Transverse colon (tissue), 4 donors: ENCODE measurements at regions not wholly inside any gene's neighbourhood (a gene's known extent, or its start where the extent isn't known, plus 50 kb on each side); places are given as distances from the start of the nearest gene placed in this dataset.

Experiments
- DNase-seq: peaks from one replicate; pipeline ENCODE4 v3.0.0-alpha.2; 2019
- H3K27ac ChIP-seq, 4 donors: fragments of 200-600 bp; sonication (generic); 2 replicates each; pipeline ENCODE4 v1.5.1; 2016 to 2018; ENCODE audit warnings: inconsistent platforms in 4 of 4
- H3K27me3 ChIP-seq: fragments of 200-600 bp; sonication (generic); 2 replicates; pipeline ENCODE4 v1.5.1; 2017; ENCODE audit warnings: inconsistent platforms
- H3K36me3 ChIP-seq, 4 donors: fragments of 200-600 bp; sonication (generic); 2 replicates each; pipeline ENCODE4 v1.5.1; 2017 to 2019; ENCODE audit warnings: inconsistent platforms in 4 of 4
- H3K4me1 ChIP-seq, 4 donors: fragments of 200-600 bp; sonication (generic); 2 replicates each; pipeline ENCODE4 v1.5.1; 2017 to 2020; ENCODE audit warnings: inconsistent platforms in 4 of 4
- H3K4me3 ChIP-seq, 4 donors: fragments of 200-600 bp; sonication (generic); 1 replicate in 1 of 4; 2 replicates in 3 of 4; pipeline versions ENCODE4 v1.5.1 to v1.6.1; 2017 to 2019; ENCODE audit warnings: inconsistent platforms in 4 of 4
- H3K9me3 ChIP-seq, 2 donors: fragments of 200-600 bp; sonication (generic); 2 replicates each; pipeline ENCODE4 v1.5.1; 2017 to 2019; ENCODE audit warnings: inconsistent platforms in 2 of 2
- CTCF ChIP-seq, 5 experiments: fragments of 200-600 bp in 3 of 5; fragments of 450-650 bp in 2 of 5; sonication (generic) in 3 of 5; IDR thresholded peaks; 1 replicate in 2 of 5; 2 replicates in 3 of 5; pipeline ENCODE4 v1.5.1; 2016 to 2017; ENCODE audit warnings: antibody characterized with exemption in 5 of 5, inconsistent platforms in 3 of 5, mild to moderate bottlenecking in 2 of 5, moderate library complexity in 1 of 5
- EP300 ChIP-seq: sonication (generic); formaldehyde crosslinking; IDR thresholded peaks from one replicate; pipeline ENCODE4 v1.6.1; 2017; ENCODE audit warnings: antibody characterized with exemption, low read depth
- POLR2A ChIP-seq: fragments of 450-650 bp; IDR thresholded peaks from one replicate; pipeline ENCODE4 v1.6.1; 2016; ENCODE audit warnings: antibody characterized with exemption, mild to moderate bottlenecking, moderate library complexity
- POLR2AphosphoS5 ChIP-seq, 3 donors: sonication (generic); formaldehyde crosslinking; IDR thresholded peaks; one replicate each; pipeline ENCODE4 v1.6.1; 2016; ENCODE audit warnings: antibody characterized with exemption in 3 of 3
- WGBS, 2 donors: methylation state at CpG; one replicate each; pipeline ENCODE4 v1.1.5; 2018; ENCODE audit warnings: low coverage in 1 of 2; 5-methylcytosine and 5-hydroxymethylcytosine counted together
- in situ Hi-C, 4 donors: fragments of 200-750 bp; cut with MboI; loops; one replicate each; pipeline versions ENCODE4 v1.15.0 to v1.15.1; 2017; ENCODE audit warnings: low sequenced_read_pairs in 3 of 4, low pct_ligation_motif_present in 1 of 4, low pct_unique_long_range_greater_than_20kb in 1 of 4
- intact Hi-C: fragments of 100-400 bp; cut with DNase I; formaldehyde crosslinking; loops from one replicate; pipeline ENCODE4 v1.15.1; 2023; ENCODE audit warnings: low total_unique reads

GRCh38 chr13:40457929-40458719 is 208.3 kb downstream of the FOXO1 start:
- Histone ChIP-seq H3K9me3 (no peaks in the 10 kb centered on the region), H3K4me3 (no peak overlapping the region), H3K27ac (no peak overlapping the region), H3K4me1 (no peaks in the 10 kb centered on the region), H3K27me3 (no peaks in the 10 kb centered on the region), H3K36me3 (no peaks in the 10 kb centered on the region)
- no peak for DNase-seq
- TF ChIP-seq POLR2AphosphoS5 (IDR thresholded peaks at IDR 0.05) (no peak), EP300 (no peak), CTCF (IDR thresholded peaks at IDR 0.05) (no peak), POLR2A (no peak)
- intact Hi-C loops (no loop called here), in situ Hi-C loops (no loop called here)
- 76 to 94% methylated on average over 3 to 12 of the region's 12 CpGs for WGBS, 2 donors

GRCh38 chr13:40458720-40458990 is 207.8 kb downstream of the FOXO1 start:
- TF ChIP-seq POLR2AphosphoS5 (IDR thresholded peaks at IDR 0.05) (no peak), POLR2A (no peak), EP300 (no peak), CTCF (IDR thresholded peaks at IDR 0.05) (no peak)
- Histone ChIP-seq H3K36me3 (no peaks in the 10 kb centered on the region), H3K4me3 (no peak overlapping the region), H3K9me3 (no peaks in the 10 kb centered on the region), H3K4me1 (no peaks in the 10 kb centered on the region), H3K27ac (no peak overlapping the region), H3K27me3 (no peaks in the 10 kb centered on the region)
- intact Hi-C loops (no loop called here), in situ Hi-C loops (no loop called here)
- WGBS, 2 donors = 86% methylated on average over 7 of the region's 7 CpGs; no CpG with 5 or more reads in 1 of the 2 donors
- DNase-seq = no peak

- Histone ChIP-seq H3K27me3 (no peaks in the 10 kb centered on the region), H3K36me3 (no peaks in the 10 kb centered on the region), H3K9me3 (no peaks in the 10 kb centered on the region), H3K27ac (no peak overlapping the region), H3K4me1 (no peaks in the 10 kb centered on the region), H3K4me3 (no peak overlapping the region)
- 88 to 93% methylated on average over 3 of the region's 3 CpGs for WGBS, 2 donors
- no peak for DNase-seq
- TF ChIP-seq CTCF (IDR thresholded peaks at IDR 0.05) = no peak
- no peak for TF ChIP-seq POLR2A
- TF ChIP-seq EP300 = no peak
- in situ Hi-C loops = no loop called here
- intact Hi-C loops = no loop called here
Measured at GRCh38 chr13:40460116-40460515, 206.3 kb downstream of the FOXO1 start.

GRCh38 chr13:40464337-40465014 is 202.0 kb downstream of the FOXO1 start:
- no peak overlapping the region for H3K4me3 ChIP-seq
- WGBS, 2 donors = 71 to 85% methylated on average over 12 of the region's 12 CpGs
- no peaks in the 10 kb centered on the region for H3K9me3 ChIP-seq
- intact Hi-C loops (no loop called here), in situ Hi-C loops (no loop called here)
- no peak for DNase-seq
- no peak overlapping the region for H3K27ac ChIP-seq
- H3K27me3 ChIP-seq = no peaks in the 10 kb centered on the region
- no peaks in the 10 kb centered on the region for H3K4me1 ChIP-seq
- TF ChIP-seq POLR2AphosphoS5 (IDR thresholded peaks at IDR 0.05) (no peak), CTCF (IDR thresholded peaks at IDR 0.05) (no peak), POLR2A (no peak), EP300 (no peak)
- no peaks in the 10 kb centered on the region for H3K36me3 ChIP-seq
